HS-5 (cell line): ENCODE measurements at regions not wholly inside any gene's neighbourhood (a gene's known extent, or its start where the extent isn't known, plus 50 kb on each side); places are given as distances from the start of the nearest gene placed in this dataset.

Experiments
- DNase-seq: peaks from one replicate; pipeline ENCODE4 v3.0.0-alpha.2; 2012; ENCODE audit warnings: low read depth

DNA sequence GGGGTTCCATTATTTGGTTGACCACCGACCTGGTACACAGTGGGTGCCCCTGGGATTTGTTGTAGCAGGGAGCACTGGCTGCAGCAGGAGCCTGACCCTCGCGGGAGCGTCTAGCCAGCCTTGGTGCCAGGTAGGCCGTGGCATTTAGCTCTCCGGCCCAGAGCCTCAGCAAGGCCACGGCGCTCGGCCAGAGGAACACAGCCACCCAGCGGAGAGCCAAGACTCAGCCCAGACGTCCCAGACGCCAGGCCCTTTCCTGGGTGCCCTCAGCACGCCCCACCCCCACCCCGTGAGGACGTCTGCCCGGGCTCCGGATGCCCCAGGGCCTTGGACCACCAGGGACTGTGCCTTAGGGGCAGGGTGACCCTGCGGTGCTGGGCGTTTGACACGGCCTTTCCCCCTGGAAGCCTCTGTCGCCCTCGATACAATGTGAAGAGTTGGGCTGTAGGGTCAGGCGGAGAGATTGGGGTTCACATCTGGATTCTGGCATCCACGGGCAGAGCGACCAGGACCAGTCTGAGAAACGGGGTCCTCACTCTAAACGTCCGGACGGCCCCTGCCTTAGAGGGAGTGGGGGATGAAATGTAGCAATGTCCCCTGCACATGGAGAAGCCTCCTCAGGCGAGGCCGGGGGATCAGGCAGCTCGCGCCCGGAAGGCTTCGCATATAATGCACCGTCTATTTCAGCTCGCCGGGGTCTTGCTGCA lies 99.2 kb upstream of the FGF3 start:
- no peak for DNase-seq

DNA sequence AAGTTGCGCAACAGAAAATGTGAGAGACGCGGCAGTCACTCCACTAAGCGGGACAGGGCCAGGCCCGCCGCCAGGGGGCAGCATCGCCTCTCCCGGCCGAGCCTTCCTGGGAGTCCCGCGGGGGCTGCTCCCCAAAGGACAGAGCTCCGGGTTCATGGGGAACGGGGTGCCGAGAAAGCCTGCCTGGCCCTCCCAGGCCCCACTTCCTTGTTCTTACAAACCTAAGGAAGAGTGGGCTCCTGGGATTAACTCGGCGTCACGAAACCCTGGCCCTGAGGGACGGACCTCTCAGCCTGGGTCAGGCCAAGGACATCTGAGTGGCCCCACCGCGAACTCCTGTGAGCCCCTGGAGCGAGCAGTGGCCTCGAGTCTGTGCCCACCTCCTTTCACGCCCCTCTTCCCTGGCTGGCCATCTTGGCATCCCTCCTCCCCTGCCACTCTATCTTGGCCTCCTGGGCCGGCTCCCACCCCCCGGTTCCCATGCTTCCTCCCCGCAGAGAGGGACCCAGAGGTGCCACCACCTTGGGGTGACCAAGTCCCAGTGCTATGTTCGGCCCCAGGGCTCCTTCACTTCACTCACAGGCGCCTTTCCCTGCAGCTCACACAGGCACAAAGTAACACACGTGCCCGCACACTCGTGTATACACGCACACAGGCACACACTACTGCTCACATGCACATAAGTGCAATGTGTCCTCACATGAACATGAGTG lies 99.9 kb upstream of the FGF3 start:
- no peak for DNase-seq

DNA sequence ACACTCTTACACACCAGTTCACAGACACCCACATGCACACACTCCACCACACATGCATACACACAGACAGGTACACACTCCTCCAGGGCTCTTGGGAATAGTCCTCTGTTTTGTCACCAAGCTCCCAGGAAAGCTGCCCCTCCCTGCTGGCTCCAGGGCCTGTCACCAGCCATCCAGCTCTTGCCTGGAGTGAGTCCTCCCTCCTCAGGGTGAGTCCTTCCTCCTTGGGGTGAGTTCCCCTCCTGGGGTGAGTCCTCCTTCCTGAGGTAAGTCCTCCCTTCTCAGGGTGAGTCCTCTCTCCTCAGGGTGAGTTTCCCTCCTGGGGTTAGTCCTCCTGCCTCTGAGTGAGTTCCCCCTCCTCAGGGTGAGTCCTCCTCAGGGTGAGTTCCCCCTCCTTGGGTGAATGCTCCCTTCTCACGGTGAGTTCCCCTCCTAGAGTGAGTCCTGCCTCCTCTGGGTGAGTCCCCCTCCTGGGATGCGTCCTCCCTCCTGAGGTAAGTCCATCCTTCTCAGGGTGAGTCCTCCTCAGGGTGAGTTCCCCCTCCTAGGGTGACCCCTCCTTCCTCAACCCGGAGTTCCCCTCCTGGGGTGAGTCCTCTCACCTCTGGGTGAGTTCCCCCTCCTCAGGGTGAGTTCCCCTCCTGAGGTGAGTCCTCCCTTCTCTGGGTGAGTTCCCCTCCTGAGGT lies 100.6 kb upstream of the FGF3 start:
- no peak for DNase-seq

DNA sequence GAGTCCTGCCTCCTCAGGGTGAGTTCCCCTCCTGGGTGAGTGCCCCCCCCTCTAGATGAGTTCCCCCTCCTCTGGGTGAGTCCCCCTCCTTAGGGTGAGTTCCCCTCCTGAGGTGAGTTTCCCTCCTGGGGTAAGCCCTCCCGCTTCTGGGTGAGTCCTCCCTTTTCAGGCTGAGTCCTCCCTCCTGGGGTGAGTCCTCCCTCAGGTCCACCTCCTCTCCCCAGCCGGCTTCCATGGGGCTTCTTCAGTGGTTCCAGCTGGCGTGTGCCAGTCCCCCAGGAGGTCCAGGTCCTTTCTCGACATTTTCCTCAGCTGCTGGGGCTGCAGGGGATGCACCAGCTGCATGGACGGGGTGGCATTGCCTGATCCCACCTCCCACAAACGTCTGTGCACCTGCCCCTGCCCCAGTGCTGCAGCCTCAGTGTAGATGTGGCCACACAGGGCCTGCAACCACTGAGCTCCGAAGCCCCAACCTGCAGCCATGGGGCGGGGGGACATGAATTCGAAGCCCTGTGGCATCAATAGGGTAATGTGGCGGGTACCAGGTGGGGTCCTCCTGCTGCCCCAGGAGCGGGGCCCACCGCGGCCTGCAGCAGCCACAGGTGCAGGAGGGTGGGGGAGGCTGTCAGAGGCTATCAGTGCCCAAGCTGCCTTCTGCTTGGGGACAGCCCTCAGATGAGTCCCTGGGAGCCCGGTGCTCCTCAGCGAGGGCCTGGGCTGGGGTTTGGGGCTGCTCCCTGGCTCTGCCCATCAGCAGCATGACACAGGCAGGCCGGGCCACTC lies 101.3 kb upstream of the FGF3 start:
- DNase-seq: no peak

DNA sequence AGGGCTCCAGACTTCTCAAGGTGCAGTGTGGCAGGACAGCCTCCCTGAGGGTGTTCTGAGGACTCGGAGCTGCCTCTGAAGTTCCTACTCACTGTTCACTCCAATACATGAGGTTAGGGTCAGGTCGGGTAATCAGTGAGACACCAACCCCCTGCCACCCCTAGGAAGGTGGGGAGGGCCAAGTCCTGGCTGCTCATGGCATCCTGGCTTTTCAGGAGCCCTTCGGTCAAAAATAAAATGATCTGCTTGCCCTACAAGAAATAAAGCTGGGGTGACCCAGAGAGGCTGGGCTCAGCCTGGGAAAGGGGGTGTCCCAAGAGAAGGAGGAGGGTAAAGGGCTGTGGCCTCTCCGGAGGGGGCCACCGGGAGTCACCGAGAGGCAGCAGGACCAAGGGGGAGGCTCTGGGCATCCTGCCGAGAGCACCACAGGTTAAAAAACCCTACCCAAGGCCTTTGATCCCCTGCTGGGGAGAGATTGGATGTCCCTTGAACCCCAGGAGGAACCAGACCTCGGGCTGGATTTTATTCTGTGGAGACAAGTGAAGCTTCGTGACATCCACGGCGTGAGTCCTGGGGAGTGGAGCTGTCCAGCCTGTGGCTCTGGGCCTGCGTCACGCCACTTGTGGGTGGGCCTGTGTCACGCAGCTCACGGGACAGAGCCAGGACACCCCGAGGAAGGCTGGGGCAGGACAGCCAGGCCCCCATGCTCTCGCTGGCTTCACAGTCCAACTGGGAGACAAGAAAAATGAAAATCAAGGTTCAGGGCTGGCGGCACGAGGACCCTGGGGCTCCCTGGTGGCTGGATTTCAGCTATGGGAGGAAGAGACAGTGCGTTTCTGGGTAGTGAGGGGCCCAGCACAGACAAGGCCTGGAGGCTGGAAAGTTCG lies 102.2 kb upstream of the FGF3 start:
- no peak for DNase-seq

DNA sequence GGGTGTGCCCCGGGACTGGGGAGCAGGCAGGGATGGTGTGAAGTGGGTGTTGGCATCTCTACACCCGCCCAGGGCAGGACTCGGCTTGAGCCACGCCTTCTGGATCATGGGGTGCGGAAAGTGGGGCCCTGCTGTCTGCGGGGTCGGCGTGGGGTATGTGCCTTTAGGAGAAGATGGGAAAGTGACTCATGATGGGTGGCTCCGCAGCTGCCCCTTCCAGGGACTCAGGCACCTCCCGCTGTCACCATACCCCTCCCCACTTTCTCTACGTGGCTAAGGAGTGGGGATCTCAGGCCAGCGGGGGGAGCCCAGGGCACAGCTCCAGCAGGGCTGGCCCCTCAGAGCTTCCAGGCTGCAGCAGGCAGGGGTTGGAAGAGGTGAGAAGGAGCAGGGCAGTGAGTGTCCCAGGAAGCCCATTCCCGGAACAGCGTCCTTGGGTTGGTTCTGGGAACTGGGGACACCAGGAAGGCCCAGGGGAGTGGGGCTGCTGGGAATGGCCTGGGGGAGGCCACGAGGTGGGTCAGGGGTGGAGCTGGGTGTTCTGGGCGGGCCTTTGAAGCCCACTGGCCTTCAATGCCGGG lies 102.9 kb upstream of the FGF3 start:
- DNase-seq: no peak

DNA sequence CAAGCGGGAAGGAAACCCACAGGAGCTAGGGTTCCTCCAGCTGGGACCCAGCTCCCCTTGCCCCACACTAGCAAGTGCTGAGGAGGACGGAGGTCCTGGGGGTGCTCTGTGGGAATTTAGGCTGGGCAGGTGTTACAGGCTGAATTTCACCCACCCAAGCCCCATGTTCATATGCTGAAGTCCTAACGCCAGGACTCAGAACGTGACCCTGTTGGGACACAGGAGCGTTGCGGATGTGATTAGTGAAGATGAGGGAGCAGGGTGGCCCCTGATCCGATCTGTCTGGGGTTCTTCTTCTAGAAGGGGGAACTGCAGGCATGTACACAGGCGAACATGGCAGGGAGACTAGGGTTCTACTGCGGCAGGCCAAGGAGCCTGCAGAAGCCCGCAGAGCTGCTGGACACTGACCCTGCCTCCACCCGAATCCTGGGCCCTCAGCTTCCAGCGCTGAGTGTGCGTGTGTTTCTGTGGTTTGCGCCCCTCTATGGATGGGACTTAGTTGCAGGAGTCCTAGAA lies 103.4 kb upstream of the FGF3 start:
- DNase-seq: no peak

DNA sequence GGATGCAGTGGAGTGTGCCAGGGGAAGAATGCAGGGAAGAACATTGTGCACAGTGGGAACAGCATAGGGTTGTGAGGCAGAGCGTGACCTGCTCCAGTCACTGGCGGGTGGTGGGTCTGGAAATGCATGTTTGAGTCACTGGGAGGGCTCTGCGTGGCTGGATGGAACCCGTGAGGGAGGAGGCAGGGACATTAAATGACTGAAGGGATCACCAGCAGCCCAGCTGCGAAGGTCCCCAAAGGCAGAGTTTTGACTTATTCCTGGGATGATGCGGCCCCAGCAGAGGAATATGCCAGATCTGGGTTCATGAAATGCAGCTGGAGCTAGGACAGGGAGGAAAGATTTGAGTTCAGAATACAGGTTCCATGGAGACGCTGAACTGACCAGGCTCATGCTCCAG lies 104.0 kb upstream of the FGF3 start:
- DNase-seq: no peak

DNA sequence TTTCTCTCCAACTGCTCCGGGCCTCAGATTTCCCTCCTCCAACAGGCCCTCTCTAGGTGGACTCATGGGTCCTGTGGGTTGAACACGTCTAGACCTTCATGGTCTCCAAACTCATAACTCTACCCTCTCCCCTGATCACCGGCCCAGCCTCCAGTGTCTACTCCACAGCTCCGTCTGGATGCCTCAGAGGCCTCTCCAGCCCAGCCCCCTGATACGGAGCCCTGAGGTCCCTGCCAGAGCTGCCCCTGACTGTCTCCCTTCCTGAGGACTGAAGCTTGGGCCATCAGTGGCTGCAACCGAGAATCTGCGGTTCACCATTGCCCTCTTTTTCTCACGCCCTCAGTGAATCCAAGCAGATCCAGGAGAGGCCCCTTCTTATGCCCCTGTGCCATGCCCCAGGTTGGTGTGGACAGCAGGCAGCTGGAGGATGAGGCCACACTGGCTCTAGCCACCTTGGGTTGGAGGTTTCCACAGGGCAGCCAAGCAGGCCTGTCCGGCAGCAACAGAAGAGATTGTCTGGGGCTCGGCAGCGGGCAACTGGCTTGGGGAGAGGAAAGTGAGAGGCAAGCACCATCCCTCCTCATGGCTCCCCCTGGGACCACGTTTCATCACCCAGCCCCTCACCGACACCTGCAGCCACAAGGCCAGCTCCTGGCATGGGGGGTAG lies 104.6 kb upstream of the FGF3 start:
- DNase-seq: no peak

DNA sequence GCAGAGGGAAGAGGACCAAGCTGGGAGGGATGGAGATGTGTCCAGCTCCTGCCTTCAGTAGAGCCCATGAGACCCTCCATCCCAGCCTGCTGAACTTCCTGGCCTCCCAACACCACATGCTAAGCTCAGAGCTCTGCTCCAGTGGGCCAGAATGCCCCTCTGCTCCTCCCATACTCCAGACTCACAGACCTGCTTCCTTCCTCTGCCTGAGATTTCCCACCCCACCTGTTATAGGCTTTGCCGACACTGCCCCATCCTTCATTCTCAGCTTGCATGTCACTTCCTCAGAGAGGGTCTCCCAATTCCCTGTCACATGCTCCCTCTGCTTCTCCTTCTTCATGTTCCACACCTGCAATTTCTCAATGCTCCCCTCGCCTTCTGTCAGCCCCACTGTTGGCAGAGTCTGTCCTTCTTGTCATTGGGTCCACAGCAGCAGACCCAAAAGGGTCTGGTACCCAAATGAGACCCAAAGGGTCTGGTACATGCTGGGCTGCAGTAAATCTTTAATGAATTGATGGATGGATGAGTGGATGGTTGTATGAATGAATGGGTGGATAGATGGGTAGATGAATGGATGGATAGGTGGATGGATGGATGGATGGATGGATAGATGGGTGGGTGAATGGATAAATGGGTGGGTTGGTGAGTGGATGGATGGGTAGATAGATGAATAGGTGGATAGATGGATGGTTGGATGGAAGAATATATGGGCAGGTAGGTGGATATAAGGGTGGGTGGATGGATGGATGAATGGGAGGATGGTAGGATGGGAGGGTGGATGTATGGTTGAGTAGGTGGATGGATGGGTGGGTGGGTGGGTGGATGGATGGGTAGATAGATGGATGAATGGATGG lies 105.3 kb upstream of the FGF3 start:
- no peak for DNase-seq

DNA sequence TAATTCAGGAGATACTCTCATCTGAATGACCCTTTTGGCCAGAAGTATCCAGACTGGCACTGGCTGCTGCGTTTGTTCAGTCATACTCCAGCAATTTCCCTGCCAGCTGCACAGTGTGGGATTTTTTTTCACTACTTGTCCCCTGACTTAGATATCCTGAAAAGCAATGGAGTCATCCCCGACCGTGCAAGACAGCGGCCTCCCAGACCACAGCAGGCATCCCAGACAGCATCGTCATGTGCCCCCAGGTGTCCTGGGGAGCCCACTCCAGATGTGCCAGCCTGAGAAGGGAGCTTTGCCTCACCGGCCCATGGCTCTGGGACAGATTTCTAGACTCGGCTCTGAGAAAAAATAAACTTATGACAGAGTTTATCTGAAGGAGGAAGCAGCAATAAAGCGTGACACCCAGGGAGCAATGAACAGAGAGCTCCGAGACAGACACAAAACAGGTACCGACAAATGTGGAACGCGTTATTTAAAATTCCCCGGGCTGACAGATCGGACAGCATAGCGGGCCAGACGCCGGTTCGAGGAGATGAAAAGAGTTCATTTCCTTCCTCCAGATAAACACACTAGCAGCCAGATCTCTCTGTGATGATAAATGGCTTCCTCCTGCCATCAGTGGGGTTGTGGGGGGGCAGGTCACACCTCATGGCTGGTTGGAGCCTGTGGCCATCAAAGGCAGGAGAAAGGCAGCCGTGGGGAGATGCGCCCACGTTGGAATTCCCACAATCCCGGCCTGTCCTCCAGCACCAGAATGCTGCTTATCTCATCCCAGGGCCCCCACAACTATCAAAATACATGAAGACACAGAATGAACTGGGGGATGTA lies 106.4 kb upstream of the FGF3 start:
- DNase-seq: no peak

DNA sequence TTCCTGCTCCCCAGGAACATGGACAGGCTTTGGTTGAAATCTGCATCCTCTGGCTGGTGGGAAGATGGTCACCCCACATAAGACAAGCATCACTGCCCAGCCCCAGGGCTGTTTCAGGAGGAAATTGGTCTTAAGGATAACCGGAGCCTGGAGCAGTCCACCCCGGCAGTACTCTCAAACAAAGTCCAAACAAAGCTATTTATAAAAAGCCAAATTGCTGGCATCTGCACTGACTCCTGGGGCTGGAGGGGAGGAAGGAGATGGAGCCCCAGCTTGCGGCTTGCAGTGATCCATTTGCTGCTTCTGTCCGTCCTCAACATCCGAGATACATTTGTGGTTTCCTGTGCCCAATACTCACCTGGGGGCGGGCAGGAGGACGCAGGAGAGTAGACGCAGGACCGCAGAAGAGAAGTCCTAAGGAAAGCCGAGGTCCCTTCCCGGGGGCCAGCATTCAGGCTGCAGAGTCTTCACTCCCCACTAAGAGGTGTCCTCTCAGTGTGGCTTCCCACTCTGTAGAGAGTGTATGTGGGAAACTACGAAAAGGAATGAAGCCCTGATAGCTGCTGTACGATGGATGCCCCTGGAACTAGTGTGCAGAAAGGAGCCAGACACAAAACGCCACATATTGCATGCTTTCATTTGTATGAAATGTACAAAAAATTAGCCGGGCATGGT lies 107.3 kb upstream of the FGF3 start:
- no peak for DNase-seq

DNA sequence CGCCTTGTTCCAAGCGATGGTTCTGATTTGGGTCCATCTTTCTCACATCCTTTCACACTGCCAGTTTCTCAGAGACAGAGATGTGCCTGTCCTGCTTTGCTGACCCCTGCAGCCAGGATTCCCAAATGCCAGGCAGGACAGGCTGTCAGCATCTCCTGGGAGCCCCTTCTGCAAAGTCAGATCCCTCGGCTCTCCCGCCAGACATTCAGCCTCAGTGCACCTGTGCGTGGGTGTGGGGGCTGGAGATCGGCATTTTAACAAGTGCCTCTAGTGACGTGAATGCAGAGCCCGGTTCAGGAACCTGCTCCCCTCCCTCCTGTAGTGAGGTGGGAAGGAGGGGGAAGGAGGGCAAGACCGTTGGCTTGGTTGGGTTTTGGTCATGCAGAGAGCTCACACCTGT lies 108.9 kb upstream of the FGF3 start:
- DNase-seq: no peak

DNA sequence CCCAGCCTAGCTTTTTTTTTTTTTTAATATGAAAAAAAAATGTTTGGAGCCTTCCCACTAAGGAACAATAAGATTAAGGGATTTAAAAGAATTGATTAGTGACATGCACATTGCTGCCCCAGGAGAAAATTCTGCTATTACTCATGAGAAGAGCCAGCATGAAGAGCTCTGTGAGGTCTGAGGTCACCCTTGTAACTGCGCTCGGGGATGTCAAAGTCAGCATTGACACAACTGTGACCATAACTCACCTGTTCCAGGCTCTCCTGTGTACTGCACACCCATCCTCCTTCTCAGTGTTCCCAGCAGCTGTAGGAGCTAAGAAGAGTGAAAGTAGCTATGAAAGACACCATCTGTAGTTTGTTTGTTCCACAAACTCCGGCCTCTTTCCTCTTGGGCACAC lies 109.8 kb upstream of the FGF3 start:
- no peak for DNase-seq

DNA sequence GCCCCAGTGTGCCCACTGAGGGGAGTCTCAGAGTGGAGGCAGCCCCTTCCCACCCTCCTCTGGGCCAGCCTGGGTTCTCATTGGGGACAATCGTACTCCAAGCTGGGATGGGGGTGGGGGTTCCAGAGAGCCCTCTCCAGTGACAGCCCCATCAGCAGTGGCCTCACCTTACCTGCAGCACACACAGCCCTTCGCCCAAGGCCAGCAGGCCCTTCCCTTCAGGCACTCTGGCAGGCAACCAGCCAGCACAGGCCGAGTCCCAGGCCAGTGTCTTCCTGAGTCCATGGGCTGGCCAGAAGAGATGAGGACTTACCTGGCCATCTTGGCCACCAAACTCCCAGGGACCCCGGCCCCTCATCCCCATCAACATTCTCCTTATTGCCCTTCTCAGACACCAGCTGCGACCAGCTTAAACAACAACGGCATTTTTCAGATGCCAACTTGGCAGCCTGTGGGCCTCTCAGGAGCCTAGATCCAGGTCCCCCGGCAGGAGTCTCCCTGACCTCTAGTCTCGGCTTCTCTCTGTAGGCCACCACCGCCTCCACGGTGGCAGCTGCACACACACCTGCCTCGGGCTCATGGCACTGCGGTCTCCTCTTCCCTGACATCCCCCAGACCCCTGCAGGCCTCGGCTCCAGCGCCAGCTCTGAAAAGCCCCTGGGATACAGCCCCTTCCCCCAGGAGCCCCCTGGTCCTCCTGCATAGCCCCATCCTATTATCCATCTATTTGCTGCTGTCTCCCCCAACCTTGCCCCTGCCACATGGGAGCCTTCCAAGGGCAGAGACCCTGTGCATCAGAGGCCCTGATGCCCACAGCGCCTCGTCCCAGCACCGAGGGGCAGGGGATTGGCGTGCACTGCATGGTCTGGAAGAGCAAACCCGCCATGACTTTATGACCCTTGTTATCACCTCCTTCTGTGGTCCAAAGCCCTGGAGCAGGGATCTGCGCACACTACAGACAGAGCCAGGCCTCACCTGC lies 111.2 kb upstream of the FGF3 start:
- no peak for DNase-seq

DNA sequence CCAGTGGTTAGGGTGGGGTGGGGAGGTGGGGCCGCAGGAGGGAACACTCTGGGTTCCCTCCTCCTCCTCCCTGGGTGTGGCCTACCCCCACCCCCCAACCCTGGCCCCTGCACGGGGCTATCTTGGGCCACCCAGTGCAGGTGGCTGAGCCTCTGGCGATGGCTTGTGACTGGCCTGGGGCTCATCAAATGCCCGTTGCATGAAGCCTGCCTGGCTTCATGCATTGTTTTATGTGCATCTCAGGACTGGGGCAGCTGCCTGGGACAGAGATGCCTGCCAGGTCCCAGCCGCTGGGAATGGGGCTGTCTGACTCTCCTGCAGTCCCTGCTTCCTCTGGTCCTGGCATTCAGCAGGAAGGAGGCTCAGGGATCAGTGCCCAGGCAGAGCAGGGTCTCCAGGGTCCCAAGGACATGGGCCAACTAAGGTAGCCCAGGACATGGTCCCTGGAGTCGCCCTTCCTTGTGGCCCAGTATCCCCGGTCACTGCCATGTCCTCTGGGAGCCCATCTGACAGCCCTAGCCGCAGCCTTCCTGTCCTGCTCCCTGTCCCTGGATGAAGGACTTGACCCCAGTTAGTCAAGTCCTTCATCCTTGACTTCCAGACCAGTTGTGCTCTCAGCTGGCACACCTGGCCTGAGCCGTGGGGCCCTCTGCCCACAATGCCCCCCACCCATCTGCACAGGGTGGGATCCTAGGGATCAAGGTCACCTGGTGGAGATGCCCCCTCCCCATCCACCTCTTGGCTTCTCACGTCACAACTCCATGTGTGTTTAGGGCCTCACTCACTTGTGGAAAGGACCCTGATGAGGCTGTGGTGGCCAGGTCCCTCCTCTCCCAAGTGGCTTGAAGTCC lies 112.1 kb upstream of the FGF3 start:
- DNase-seq: no peak
